Mucosa of gallbladder (tissue), 1 donor: ENCODE measurements at regions not wholly inside any gene's neighbourhood (a gene's known extent, or its start where the extent isn't known, plus 50 kb on each side); places are given as distances from the start of the nearest gene placed in this dataset.
"Not testable (repeated sequence)": the region's sequence is repeated elsewhere in the genome, so short reads cannot be mapped to it uniquely, and the experiment has no call there.

ENCODE experiments used
- DNase-seq: peaks from one replicate; pipeline ENCODE4 v3.0.0-alpha.2; 2020; ENCODE audit warnings: low spot score
- donor health status: DM: no; HTN: no; CAD: no.

DNA sequence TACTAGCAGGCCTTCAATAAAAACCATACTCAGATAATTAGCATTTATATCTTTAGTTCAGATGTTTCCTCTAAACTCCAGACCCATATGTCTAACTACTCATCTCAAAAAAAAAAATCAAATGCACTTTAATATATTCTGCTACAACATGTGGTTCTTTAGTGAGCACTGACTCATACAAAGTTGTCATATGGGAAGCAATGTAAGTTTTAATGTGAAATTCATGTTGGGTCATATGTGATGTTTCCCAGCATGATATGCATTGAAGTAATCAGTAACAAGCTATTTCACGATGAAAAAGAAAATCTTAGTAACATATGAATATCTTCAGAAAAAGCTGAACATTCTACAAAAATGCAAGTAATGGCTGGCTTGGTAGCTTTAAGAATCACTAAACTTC lies 859.7 kb upstream of the ADGRB3 start:
- no peak for DNase-seq

DNA sequence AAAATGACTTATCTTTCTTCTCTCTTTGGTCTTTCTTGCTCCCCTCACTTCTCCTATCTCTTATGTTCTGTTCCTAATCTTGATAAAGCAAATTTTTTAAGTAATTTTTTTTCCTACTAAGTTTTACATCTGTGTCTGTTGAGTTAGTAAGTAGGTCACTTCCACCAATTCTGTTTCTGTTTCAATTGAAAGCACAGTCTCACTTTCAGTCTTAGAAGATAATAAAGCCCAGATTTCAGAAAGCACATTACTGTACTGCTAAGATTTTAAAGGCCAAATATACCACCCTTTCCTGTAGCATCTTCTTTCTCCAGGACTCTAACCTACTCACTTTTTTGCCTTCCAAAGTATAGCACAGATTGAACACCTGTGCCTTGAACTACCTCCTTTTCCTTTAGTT lies 866.1 kb upstream of the ADGRB3 start:
- no peak for DNase-seq

DNA sequence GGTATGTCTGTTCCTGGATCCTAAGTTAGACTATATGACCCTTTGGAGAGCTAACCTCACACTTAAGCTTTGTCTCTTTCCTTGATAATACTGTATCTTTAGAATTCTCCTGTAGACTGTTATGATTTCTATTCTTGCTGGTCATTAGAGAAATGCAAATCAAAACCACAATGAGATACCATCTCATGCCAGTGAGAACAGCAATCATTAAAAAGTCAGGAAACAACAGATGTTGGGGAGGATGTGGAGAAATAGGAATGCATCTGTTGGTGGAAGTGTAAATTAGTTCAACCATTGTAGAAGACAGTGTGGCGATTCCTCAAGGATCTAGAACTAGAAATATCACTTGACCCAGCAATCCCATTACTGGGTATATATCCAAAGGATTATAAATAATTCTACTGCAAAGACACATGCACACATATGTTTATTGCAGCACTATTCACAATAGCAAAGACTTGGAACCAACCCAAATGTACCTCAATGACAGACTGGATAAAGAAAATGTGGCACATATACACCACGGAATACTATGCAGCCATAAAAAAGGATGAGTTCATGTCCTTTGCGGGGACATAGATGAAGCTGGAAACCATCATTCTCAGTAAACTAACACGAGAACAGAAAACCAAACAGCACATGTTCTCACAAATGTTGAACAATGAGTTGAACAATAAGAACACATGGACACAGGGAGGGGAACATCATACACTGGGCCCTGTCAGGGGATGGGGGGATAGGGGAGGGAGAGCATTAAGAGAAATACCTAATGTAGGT lies 867.8 kb upstream of the ADGRB3 start:
- DNase-seq, result not testable (repeated sequence)

DNA sequence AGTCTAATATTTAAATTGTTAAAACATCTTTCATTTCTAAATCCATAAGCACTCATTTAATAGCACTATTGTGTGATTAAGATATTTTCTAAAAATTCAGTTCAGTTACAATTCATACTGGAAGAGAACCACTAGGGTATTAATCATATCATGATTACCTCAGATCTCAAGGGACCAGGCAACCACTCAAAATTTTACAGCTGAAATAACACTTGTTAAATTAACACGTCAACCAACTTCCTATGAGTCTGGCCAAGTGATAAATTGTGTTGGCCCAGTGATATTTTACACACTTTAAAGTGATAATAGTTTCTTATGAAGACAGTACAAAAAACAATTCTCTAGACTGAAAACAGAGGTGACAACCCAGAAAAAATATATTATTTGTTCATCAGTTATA lies 869.0 kb upstream of the ADGRB3 start:
- no peak for DNase-seq

DNA sequence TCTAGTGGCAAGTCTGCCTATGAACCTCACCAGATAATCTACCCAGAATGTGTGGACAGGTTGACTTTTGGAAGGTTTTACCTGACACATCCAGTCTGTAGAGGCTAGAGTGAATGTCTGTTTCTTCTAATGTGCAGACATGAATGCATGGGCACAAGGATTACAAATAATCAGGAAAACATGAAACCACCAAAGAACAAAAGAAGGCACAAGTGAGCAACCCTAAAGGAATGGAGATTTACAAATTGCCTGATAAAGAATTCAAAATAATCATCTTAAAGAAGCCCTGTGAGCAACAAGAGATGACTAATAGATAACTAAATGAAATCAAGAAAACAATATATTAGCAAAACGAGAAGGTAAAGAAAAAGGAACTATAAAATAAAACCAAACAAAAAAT lies 876.1 kb upstream of the ADGRB3 start:
- DNase-seq, result no peak

DNA sequence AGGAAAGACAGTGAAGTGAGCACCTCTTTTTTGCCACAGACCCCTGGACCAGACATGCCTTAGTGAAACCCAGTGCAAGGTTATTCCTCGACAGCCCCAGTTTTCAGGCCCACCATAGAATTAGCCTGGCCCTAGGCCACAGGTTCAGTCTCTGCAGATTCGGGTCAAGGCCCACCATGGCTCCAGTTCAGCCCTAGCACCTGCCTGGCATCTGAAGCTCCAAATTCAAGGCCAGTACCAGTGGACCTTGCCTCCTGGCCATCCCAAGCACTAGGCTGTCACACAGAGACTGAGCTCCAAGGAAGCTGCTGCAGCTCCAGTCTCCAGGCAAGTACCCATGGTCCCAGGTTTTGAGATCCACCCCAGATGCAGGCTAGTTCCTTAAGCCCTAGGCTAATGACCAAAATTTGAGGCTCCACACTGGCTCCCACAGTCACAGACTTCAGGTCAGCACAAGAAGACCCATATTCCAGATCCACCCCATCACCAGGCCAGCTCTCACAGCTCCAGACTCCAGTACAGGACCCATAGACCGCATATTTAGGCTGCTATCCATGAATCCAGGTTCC lies 877.5 kb upstream of the ADGRB3 start:
- DNase-seq, result no peak

DNA sequence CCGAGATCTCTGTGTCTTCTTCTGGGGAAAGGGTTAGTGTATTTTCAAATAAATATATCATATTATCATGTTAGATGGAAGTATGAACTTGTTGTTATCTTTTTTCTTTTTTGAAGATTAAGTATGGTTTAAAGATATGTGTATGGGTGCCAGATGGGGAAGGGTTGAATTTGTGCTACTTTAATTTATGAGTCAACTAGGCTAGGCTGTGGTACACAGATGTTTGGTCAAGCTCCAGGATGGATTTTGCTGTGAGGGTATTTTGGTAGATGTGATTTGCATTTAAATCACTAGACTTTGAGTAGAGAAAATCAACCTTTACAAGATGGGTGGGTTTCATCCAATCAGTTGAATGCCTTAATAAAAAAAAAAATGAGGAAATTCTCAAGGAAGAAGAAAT lies 886.6 kb upstream of the ADGRB3 start:
- DNase-seq, result no peak

DNA sequence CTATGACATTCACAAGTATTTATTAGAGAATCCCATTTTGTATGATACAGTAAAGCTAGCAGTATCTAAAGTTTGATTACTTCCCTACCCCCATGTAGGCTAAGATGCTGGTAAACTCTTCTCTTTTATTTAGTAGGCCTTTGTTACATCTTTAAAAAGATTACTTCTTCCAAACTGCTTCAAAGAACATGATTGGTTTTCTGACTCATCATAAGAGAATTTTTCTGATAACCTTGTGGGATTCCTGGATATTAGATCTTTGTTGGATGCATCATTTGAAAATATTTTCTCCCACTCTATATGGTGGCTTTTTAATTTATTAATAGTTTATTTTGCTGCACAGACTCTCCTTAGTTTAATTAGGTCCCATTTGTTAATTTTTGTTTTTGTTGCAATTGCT lies 898.3 kb upstream of the ADGRB3 start:
- DNase-seq, result no peak

DNA sequence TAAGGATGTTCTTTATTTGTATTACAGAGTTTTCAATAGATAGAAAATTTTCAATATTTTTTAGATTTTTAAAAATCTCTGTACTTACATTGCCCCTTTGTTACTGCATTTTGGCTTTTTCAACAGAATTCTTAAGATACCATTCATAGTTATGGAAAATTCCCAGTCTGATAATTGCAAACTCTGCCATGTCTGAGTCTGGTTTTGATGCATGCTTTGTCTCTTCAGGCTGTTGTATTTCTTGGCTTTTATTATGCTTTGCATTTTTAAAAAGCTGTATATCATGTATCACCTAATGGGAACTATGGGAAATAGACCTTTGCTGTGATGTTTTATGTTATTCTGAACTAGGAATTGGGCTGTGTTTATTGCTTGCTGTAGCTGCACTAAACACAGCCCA lies 898.9 kb upstream of the ADGRB3 start:
- no peak for DNase-seq

DNA sequence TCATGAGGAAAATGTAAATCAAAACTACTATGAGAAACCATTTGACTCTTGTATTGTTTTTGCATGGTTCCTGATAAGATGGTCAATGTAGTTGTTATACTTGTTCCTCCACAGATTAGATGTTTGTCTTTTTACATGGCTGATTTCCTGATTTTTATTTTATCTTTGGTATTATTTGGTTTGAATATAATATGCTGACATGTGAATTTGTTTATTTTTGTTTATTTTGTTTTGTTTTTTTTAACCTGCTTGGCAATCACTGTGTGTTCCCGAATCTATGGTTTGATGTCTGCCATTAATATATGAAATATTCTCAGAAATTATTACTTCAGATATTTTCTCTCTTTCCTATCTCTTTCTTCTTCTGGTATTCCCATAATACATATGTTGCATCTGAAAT lies 899.5 kb upstream of the ADGRB3 start:
- DNase-seq, result no peak

DNA sequence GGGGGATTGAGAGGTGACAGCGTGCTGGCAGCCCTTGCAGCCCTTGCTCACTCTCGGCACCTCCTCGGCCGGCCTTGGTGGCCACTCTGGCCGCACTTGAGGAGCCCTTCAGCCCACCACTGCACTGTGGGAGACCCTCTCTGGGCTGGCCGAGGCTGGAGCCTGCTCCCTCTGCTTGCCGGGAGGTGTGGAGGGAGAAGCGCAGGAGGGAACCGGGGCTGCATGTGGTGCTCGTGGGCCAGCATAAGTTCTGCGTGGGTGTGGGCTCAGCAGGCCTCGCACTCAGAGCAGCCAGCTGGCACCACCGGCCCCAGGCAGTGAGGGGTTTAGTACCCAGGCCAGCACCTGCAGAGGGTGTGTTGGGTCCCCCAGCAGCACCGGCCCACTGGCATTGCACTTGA lies 912.2 kb upstream of the ADGRB3 start:
- no peak for DNase-seq

DNA sequence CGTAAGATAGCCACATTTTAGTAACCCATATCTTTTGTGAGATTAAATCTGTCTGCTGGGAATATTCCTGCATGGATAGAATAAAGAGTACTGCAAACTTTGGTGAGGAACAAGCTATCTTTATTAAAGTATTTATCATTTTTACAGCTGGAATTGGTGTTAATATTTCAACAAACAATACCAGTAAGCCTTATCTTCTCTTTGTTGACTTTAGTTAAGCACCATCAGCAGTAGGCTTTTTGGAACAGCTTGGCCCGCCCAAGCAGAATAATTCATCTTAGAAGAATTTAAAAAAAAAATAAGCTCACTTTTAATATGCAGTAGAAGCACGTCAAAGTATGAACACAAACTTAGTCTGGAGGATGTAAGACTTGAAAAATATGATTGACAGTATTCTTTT lies 917.8 kb upstream of the ADGRB3 start:
- DNase-seq, result no peak

DNA sequence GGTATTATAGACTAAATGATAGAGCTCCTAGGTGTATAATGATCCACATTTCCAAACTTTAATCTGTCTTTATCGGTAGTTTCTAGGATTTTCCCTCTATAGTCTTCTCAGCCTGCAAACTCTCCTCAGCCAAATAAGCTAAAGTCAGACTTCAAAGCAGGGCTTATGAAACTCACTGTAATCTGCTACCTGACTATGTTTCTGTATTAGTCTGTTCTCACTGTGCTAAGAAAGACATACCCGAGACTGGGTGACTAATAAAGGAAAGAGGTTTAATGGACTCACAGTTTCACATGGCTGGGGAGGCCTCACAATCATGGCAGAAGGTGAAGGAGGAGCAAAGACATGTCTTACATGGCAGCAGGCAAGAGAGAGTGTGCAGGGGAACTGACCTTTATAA lies 928.7 kb upstream of the ADGRB3 start:
- DNase-seq, result no peak

DNA sequence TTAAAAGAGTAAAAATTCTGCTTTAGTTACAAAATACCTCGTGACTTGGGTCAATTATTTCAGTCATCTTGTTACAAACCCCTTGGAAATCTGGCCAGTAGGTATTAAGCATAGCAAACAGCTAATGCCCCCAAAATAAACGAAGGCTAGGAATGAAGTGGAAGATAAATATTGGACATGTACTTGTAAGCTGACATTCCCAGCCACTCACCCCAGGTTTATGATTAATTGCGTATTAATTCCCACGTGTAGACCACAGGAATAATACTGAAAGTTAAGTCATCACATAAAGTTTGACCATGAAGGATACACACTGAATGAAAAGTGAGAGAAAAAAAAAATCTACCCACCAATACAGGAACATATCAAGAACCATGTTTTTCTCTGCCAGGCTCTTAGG lies 936.5 kb upstream of the ADGRB3 start:
- no peak for DNase-seq

DNA sequence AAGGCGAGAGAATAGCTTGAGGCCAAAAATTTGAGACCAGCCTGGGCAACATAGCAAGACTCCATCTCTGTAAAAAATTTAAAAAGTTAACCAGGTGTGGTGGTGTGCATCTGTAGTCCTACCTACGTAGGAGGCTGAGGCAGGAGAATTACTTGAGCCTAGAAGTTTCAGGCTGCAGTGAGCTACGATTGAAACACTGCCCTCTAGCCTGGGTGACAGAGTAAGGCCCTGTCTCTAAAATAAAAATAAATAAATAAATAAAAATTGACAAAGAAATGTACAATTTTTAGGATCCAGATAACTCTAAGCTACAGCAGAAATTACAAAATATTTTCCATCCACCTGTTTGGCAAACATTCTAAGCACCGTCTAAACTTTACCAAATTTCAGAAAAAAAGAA lies 941.0 kb upstream of the ADGRB3 start:
- DNase-seq, result no peak

DNA sequence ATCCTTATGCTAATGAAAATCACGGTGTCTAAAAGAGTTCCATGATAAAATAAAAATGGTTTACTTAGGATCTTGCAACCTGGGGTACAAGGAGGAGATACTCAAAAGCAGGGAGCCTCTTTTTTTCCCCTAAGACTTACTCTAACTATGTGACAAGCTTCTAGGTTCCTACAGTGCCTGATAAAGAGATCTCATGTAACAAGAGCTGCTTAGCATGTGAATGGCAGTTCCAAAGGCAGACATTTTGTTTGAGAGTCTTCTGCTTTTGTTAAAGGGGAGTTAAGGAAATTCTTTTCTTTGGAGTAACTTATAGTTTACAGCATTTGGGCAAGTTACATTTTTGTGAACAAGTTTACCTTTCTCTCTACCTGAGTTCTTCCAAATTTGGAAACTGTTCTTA lies 945.8 kb upstream of the ADGRB3 start:
- DNase-seq, result no peak

DNA sequence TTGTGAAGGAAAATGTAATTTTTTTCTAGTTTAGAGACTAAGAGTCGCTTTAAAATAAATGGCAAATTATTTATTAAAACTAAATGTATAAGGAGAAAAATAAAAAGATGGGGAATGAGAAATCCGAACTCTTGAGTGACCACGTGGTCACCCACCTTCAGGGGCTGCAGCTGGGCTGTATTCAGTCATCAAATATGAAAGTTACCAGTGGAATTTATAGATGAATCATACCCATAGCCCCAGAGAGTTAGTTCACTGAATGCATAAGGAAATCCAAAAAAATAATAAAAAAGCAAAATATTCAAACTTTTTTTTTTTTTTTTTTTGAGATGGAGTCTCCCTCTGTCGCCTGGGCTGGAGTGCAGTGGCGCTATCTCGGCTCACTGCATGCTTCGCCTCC lies 947.7 kb upstream of the ADGRB3 start:
- no peak for DNase-seq

DNA sequence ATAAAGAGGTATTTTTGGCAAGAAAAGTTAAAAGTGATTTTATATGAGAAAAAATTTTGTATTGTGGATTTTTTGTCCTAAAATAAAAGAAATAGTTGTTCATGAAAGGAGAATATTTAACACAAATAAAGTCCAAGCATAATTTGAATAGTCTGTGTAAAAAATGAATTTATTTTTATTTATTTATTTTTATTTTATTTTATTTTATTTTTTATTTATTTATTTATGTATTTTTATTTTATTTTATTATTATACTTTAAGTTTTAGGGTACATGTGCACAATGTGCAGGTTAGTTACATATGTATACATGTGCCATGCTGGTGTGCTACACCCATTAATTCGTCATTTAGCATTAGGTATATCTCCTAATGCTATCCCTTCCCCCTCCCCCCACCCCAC lies 948.9 kb upstream of the ADGRB3 start:
- not testable (repeated sequence) for DNase-seq

DNA sequence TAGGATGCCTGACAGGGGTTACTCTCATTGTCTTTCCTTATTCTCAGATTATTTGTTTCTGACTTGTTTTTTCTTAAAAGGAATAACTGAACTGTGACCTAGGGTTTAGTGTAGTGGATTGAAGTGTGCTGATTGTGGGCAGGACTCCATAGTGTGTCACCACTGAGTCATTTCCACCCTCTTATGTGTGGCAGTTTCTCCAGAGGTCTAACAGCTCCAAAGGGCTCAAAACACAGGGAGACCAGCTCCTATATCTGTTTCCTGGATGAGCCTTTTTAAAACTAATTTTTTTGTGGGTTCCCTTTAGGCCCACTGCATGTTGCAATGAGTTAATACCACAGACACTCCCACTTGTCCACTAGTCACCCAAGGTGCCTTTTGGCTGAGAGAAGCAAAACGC lies 951.1 kb upstream of the ADGRB3 start:
- DNase-seq, result no peak

DNA sequence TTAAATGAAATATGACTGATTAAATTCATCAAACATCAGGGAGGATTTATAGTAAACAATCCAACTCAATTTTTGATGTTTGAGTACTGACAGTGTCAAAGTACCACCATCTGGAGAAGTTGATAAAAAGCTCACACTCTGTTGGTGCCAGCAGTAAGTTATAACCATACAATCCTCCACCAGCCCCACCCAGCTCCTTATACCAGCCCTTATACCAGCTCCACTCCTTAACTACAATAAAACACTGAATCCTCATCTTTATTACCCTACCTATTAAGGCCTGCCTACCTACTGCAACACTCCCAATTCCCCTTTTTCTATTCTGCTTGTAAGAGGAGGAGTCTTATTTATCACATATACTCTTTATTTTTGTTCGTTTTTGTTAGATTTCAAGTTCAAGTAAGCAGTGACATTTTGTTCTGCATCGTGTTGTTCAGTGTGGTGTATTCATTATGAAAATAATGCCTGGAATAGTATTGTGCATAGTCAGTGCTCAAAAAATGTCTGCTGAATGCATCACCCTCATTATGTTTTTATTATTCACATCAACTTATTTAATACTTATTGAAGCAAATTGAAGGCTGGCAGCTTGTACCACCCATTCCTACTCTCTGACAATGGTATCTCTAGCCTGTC lies 954.7 kb upstream of the ADGRB3 start:
- DNase-seq, result no peak

DNA sequence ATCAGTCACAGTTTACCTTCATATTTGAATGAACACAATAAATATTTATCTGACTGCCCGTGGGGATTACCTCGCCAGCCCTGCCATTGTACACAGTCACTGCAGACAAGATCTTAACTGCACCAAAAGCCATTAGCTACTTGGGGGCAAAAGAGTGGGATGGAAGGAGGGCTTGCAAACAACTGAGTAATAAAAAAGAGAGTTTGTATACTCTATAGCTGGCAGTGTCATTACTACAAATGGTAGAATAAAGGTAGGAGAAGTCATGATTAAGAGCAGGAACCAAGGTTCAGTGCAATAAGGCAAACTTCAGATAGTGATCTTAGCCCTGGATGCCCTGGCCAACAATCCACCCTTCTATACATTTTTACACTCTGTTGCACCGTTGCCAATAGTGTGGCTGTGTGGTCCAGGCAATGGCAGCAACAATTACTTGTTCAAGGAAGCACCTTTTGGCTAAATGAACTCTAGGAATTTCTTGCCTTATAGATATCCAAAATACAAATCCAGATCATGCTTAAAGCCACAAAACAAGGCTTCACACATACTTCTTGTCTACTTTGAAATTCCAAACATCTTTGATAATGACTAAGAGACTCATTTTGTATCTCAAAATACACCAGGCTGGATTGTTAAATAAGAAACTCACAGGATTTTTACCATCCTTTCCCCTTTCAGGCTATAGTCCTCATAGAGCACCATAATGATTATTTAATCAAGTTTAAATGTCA lies 955.4 kb upstream of the ADGRB3 start:
- no peak for DNase-seq

DNA sequence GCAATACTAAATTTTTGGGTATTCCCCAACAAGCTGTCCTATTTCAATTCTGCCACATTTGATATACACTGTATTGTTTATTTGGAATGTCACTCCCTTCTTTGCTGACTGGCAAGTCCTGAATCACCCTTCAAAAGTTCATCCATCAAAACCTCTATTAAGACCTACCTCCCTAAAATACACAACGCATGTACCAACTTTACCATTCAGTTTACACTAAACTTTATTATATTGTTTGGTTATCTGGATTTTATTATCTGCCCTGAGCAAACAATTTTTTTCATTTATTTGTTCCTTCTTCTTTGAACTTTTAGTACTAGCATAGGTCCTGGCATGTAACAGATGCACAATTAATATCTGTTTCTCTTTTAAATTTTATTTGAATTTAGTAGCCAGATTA lies 958.2 kb upstream of the ADGRB3 start:
- no peak for DNase-seq
